ENCODE measurements at regions not wholly inside any gene's neighbourhood (a gene's known extent, or its start where the extent isn't known, plus 50 kb on each side); places are given as distances from the start of the nearest gene placed in this dataset.

DNA sequence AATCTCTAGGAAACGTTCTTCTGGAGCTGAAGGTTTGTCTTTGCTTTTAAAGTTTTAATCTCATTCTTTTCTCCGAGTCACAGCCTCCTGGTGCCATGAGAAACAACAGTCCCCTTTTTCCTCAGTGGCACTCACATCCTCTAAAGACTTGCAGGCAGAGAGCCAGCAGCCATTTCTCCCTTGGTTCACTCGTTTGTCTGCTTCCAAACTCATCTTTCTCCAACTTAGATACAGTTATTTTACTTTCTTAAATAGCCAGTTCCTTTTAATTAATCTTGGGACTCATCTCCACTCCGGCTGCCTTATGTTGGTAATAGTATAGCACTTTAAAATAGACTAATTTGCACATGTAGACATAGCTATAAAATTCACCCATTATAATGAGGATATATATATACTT is 555.2 kb downstream of the FGF9 start:
- in situ Hi-C loops (cut with HindIII; ENCODE audit: low pct_unique_long_range_greater_than_20kb, low sequenced_read_pairs): no loop called here
- DNase-seq (ENCODE audit: low read depth, low spot score): no peak

DNA sequence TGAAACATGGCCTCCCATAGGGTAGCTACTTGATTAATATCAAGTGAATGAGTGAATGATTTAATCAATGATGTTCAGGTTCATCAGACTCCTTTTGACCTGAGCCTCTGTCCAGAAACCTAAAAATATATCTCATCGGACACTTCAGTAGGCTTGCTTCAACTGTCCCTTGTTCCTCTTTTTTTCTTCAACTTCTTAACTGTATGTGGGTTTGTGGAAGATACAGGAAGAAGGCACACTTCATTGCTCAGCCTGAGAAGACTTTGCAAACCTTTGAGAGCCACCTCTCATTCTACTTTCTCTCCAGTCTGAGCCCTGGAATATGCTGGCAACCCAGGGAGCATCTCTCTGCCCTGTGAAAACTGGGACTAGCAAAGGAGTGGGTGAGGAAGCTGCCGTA is 557.0 kb downstream of the FGF9 start:
- in situ Hi-C loops (cut with HindIII; ENCODE audit: low pct_unique_long_range_greater_than_20kb, low sequenced_read_pairs): no loop called here
- no peak for DNase-seq (ENCODE audit: low read depth, low spot score)

DNA sequence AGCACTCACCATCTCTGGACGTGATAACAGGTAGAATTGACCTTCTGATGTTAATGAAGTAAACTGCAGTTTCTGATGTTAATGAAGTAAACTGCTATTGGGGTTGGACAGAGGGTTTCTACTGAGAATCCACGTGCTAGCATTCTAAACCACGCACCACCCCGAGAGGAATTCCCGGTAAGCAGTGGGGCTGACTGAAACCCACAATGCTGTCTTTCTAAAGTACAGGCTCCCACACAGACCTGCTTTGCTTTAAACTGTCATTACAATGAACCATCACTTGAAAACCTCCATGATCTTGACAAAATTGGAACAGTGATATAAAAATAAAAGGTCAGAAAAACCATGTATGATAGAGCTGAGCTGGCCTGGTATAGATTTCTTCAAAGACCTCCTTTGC is 559.0 kb downstream of the FGF9 start:
- in situ Hi-C loops (cut with HindIII; ENCODE audit: low pct_unique_long_range_greater_than_20kb, low sequenced_read_pairs): no loop called here
- no peak for DNase-seq (ENCODE audit: low read depth, low spot score)

DNA sequence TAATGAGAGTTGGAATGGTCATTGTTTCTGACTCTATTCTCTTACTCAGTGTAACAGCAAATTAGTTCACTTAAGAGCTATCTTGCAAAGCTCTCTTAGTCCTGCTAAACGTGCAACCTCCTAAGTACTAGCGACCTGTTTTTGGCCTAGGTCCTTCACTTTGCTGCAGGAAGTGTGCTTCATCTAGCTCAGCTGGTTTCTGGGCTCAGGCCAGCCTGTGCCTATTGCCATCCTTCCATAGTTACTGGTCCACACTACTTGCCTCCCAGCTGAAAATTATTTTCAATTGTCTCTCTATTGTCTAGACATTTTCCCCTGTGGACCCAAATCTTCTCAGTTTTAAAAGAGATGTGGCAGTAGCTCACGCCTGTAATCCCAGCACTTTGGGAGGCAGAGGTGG is 561.3 kb downstream of the FGF9 start:
- no peak for DNase-seq (ENCODE audit: low read depth, low spot score)
- in situ Hi-C loops (cut with HindIII; ENCODE audit: low pct_unique_long_range_greater_than_20kb, low sequenced_read_pairs): no loop called here

DNA sequence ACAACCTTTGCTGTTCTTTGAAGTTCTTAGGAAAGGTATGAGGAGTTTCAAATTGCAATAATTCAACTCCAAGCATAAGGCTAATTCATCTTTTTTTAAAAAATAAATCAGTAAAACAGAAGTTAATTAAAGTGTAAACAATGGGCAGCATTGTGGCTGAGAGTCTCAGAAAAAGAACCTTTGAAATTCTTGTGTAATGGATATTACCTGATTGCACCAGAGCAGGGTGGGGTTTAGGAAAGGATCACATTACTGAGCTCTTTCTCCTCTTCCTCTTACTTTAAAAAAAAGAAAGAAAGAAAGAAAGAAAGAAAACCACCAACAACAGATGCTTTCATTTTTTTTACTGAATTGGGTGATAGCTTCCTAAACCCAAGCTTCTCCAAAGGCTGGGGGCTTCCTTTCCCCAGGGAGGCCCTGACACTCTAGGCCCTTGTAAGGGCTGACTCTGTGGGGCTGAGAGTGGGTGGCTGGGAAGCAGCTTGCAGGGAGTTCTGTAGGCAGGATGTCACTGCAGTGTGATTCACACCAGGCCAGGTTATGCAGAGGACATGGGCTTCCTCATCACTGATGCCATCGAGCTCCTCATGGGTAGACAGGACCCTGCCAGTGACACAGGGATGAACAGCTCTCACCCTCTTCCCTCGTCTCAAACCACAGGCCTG is 564.5 kb downstream of the FGF9 start:
- in situ Hi-C loops (cut with HindIII; ENCODE audit: low pct_unique_long_range_greater_than_20kb, low sequenced_read_pairs): no loop called here
- no peak for DNase-seq (ENCODE audit: low read depth, low spot score)

DNA sequence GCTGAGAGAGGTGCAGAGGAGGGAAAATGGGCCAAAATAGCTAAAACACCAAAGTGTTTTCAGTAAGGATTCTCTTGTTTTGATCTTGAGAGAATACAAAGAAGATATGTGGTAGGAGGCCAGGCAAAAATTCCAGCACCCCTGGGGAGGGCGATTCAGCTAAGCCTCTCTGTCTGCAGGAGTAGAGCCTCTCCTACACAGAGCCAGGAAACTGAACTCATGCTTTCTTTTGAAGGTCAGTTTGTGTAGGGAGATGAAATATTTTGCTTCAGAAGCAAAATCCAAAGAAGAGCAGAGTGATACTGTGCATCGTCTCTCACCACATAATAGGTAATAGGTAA is 565.0 kb downstream of the FGF9 start:
- in situ Hi-C loops (cut with HindIII; ENCODE audit: low pct_unique_long_range_greater_than_20kb, low sequenced_read_pairs): no loop called here
- no peak for DNase-seq (ENCODE audit: low read depth, low spot score)

DNA sequence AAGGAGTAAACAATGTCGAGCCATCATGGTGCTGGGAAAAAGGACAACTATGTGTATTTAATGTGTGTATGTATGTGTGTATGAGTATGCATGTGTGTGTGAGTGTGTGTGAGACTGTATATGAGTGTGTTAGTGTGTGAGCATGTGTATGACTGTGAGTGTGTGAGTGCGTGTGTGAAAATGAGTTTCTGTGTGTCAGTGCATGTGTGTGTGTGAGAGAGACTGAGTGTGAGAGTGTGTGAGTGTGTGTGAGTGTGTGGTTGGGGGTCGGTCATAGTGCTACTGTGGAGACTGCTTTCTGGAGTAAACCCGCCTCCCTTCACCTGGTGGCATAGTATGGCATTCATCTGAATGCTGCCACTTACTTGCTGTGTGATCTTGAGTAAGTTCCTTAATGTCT is 567.4 kb downstream of the FGF9 start:
- no peak for DNase-seq (ENCODE audit: low read depth, low spot score)
- in situ Hi-C loops (cut with HindIII; ENCODE audit: low pct_unique_long_range_greater_than_20kb, low sequenced_read_pairs): no loop called here

DNA sequence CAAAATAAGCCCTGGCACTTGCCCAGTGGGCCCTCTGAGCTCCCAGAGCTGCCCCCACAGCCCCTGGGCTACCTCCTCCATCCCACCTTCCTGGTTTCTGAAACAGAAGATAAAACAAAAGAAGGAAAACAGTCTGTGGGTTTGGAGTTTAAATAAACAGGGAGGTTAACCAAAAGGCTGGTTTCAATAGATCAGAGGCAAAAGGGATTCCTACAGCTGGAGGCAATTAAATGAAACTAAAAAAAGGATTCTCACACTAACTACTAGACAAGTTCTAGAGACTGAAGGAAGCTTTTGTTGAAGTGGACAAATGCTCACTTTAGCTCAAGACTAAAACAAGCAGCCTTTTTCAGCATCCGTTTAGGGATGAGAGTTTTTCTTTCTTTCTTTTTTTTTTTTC is 569.8 kb downstream of the FGF9 start:
- in situ Hi-C loops (cut with HindIII; ENCODE audit: low pct_unique_long_range_greater_than_20kb, low sequenced_read_pairs): no loop called here
- DNase-seq (ENCODE audit: low read depth, low spot score): no peak

DNA sequence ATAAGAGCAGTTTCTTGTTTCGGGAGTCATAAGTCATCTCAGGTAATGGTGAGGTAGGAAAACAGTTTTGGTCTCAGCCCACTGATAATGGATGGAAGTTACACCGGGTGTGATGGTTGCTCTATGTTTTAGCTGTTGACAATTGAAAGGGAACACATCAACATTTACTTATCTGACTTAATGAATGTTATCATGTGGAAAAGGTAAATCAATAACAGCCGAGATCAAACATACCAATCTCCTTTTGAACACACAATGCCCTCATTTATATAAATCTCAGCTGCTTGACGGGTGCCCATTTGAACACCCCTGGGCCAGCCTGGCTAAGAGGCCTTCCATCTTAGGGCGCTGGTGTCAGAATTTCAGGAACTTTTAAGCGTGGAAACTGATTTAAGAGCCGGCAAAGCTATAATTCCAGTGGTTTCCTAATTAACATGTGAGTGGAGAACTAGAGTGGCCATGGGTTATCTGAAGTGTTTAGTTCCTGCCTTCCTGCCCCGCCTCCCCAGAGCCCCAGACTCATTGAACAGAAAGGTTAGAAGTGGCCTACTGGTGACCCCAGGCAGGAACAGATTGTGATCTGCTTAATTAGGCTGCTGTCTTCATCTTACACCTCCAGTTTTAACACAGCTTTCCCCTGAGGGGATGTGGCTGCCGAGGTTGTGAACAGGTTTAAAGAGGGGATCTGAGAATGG is 572.7 kb downstream of the FGF9 start:
- in situ Hi-C loops (cut with HindIII; ENCODE audit: low pct_unique_long_range_greater_than_20kb, low sequenced_read_pairs): no loop called here
- DNase-seq (ENCODE audit: low read depth, low spot score): no peak

DNA sequence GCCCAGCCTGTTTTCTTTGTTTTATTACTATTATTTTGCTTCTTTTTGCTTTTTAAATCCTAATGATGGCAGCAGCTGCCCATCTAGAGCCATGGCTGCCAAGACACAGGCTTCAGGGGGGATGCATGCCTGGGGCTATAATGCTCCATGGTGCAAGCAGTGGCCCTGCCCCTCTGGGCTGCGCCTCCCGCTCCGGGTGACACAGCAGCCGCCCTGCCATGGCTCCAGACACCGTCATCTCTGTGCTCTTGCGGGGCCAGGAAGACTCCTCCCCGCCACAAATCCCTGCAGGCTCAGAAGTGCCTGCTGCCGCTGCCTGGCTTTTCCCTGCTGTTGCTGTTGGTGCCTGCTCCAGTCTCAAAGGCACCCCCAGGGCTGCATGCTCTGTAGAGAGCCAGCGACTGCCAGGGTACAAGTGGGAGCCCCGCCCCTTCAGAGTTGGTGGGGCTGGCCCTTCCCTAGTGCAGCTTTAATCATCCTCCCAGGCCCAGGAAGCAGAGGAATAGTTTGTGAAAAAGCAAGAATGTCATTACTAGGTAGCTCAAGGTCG is 581.5 kb downstream of the FGF9 start:
- in situ Hi-C loops (cut with HindIII; ENCODE audit: low pct_unique_long_range_greater_than_20kb, low sequenced_read_pairs): no loop called here
- DNase-seq (ENCODE audit: low read depth, low spot score): no peak

DNA sequence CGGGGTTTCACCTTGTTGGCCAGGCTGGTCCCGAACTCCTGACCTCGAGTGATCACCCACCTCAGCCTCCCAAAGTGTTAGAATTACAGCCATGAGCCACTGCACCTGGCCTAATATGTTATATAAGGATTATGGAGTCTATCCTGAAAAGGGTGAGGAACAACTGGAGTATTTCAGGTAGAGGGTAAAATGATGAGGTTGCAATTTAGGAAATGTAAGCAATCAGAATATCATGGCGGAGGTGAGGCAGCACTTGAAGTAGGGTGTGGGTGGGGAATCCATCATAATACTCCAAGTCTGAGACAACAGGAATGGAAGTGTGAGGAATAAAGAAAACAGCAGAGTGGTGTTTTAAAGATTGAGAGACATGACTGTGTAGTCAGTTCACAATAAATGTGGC is 582.2 kb downstream of the FGF9 start:
- DNase-seq (ENCODE audit: low read depth, low spot score): no peak
- in situ Hi-C loops (cut with HindIII; ENCODE audit: low pct_unique_long_range_greater_than_20kb, low sequenced_read_pairs): no loop called here

DNA sequence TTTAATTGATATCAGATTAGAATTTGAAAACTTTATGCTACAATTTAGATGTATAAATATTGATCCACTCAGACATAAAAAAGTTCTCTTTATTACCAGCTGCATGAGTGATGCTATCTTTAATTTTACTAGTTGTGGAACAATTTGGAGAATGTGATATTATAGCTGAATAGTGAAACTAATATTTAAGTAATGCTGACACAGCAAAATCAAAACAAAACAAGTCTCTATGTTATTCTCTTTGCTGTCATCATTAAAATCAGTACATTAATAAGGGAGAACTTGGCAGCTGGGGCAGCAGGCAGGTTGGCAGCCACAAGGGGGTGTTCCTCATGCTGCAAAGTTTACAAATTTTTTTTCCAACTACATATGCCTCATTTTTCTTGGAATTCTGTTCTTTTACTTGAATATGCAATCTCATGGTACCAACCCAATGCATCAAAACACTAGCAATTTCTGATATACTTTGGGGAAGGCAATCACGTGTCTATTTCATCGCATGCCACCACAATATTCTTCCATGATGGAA is 585.3 kb downstream of the FGF9 start:
- DNase-seq (ENCODE audit: low read depth, low spot score): peak; percentile 7
- in situ Hi-C loops (cut with HindIII; ENCODE audit: low pct_unique_long_range_greater_than_20kb, low sequenced_read_pairs): no loop called here

DNA sequence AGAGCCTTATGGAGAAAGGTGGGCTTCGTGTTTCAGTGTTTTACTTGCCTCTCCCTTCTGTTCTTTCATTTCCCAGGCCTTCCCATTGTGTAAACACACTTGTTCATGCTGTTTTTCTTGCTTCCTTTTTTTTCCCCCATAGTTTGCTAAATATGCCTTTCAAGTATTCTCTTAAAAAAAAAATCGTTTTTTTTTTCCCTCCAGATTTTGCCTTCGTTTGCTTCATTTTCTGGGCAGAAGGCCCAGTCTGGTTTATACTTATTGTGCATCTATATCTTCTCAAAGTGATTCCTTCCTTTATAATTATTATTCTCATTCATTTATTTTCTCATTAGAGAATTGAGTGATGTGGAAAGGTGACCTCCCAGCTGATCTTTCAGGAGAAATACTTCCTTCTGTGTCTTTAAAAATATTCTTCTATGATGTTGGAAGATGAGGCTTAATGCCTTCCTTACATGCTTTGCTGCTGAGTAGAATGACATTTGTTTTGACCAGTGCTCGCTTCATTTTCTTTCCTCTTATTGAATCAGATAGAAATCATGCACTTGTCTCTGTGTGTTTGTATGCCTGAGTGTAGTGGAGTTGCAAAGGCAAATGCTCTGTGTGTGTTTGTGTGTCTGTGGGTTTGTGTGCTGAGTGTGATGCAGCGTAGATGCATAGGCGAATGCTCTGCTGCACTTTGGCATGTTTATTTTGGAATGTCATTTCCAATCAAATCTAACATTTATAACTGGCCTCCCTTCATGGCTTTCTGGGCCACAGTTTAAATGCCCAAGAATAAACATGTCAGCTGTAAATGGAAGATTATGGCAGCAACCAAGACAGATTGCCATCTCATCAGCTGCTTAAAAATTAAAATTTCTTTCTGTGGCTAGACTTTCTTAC is 591.4 kb downstream of the FGF9 start:
- in situ Hi-C loops (cut with HindIII; ENCODE audit: low pct_unique_long_range_greater_than_20kb, low sequenced_read_pairs): no loop called here
- DNase-seq (ENCODE audit: low read depth, low spot score): no peak

DNA sequence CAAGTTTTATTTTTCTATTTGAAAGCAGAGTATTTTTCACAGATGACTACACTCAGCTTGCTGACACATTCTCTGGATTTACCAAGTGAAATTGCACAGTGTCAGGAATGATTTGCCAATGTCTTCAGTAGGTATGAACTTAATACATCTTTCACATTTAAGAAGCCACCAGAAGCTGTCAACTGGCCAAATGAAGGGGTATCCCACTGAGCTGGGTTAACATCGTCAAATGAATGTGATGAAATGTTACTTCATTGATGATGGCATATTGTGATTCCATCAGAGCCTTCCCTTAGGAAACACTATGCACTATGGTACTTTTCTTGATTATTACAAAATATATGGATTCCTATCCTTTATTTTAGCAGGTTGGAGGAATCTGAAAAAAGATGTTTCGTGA is 592.3 kb downstream of the FGF9 start:
- in situ Hi-C loops (cut with HindIII; ENCODE audit: low pct_unique_long_range_greater_than_20kb, low sequenced_read_pairs): no loop called here
- no peak for DNase-seq (ENCODE audit: low read depth, low spot score)

DNA sequence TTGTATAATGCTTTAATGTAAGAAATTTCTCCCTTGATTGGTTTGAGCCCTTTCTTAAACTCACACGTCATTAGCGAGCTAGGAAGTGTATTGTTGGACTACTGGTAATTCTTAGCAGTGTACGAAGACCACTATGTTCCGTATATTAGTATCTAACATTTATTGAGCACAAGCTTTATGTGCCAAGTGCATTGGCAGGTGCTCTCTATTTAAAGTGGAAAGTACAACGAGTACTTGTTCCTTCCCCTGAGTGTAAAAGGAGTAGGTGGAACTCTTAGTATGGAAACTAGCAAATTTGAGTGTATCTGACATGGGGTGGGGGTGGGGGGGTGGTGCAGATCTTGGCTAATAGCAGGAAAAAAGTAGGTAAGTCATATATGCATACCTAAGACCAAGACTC is 594.7 kb downstream of the FGF9 start:
- no peak for DNase-seq (ENCODE audit: low read depth, low spot score)
- in situ Hi-C loops (cut with HindIII; ENCODE audit: low pct_unique_long_range_greater_than_20kb, low sequenced_read_pairs): no loop called here

DNA sequence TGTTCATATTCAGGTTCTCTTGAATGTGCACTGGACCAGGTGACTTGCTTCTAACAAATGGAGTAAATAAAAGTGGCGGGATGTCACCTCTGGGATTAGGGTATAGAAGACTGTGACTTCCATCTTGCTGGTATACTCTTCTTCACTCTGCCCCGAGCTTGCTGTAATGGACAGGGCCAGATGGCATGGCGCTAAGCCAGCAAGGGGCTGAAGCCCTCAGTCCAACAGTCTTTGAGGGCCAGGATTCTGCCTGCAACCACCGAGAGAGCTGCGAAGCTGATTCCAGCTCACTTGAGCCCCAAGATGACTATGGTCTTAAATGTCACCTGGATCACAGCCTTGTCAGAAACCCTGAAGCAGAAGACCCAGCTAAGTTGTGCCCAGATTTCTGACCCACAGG is 600.0 kb downstream of the FGF9 start:
- in situ Hi-C loops (cut with HindIII; ENCODE audit: low pct_unique_long_range_greater_than_20kb, low sequenced_read_pairs): no loop called here
- DNase-seq (ENCODE audit: low read depth, low spot score): no peak

DNA sequence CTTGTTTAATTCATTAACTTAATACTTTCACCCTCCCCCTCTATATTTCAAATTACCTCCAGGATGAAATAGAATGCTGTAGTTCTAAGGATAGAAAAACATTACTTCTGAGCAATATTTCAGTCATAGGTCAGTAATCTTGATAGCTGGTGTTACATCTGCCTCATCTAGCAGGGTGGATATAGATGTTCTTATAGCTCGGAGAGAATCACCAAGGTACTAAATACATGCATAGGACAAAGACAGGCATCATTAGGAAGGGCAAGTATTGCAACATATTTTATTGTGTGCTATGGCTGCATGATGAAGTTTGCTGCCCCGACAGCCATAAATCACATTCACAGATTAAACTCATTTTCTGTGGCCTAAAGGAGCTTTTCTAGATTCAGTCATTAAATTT is 601.0 kb downstream of the FGF9 start:
- DNase-seq (ENCODE audit: low read depth, low spot score): no peak
- in situ Hi-C loops (cut with HindIII; ENCODE audit: low pct_unique_long_range_greater_than_20kb, low sequenced_read_pairs): no loop called here

DNA sequence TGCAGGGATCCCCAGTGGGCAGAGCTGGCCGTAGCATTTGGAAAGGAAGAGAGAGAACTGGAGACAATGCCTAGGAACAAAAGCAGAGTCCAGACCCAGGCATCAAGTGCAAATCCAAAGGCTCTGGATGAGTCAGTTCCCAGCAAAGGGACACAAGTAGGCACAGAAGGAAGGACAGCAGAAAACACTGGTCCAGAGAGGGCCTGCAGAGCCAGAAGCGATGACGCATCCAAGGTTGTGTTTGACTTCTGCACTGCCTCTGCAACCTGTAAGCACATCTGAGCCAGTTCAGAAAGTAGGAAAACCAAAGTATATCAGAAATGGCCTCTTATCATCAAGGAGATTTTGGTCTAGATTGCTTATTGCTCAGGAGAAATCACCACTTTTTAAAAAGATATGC is 604.5 kb downstream of the FGF9 start:
- DNase-seq (ENCODE audit: low read depth, low spot score): no peak
- in situ Hi-C loops (cut with HindIII; ENCODE audit: low pct_unique_long_range_greater_than_20kb, low sequenced_read_pairs): no loop called here
